Suprapubic skin (tissue), 3 donors: ENCODE measurements at regions not wholly inside any gene's neighbourhood (a gene's known extent, or its start where the extent isn't known, plus 50 kb on each side); places are given as distances from the start of the nearest gene placed in this dataset.

Source experiments
- EP300 ChIP-seq: sonication (generic); formaldehyde crosslinking; IDR thresholded peaks from one replicate; pipeline ENCODE4 v1.6.1; 2017; ENCODE audit warnings: antibody characterized with exemption
- POLR2A ChIP-seq, 2 donors: fragments of 450-650 bp; IDR thresholded peaks; one replicate each; pipeline ENCODE4 v1.6.1; 2017; ENCODE audit warnings: antibody characterized with exemption in 2 of 2, mild to moderate bottlenecking in 2 of 2, moderate library complexity in 2 of 2
- TF ChIP-seq, protein P1 (sequence below), 2 donors: fragments of 200-600 bp in 1 of 2; fragments of 450-650 bp in 1 of 2; sonication (generic) in 1 of 2; IDR thresholded peaks; one replicate each; pipeline ENCODE4 v1.5.1; 2016 to 2019; ENCODE audit warnings: antibody characterized with exemption in 2 of 2, mild to moderate bottlenecking in 1 of 2, moderate library complexity in 1 of 2

DNA sequence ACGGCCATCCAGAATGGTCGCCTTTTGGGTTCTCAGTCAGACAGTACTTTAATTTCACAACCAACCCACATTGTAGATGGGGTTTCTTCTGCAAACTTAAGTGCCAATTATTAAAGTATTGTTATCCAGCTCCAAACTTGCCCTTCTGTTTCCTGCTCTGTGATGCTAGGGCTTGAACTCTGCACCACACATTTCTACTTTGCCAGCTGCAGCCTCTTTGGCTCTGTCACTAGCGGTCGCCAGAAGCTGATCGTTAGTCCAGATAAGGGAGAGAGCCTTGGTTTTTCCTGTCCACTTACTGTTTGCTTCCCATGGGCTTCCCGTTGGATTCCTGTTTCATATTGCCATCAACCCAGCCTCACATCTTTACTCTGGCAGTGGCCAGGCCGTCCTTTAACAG is 196.6 kb downstream of the ASB9 start:
- TF ChIP-seq, protein P1, sequence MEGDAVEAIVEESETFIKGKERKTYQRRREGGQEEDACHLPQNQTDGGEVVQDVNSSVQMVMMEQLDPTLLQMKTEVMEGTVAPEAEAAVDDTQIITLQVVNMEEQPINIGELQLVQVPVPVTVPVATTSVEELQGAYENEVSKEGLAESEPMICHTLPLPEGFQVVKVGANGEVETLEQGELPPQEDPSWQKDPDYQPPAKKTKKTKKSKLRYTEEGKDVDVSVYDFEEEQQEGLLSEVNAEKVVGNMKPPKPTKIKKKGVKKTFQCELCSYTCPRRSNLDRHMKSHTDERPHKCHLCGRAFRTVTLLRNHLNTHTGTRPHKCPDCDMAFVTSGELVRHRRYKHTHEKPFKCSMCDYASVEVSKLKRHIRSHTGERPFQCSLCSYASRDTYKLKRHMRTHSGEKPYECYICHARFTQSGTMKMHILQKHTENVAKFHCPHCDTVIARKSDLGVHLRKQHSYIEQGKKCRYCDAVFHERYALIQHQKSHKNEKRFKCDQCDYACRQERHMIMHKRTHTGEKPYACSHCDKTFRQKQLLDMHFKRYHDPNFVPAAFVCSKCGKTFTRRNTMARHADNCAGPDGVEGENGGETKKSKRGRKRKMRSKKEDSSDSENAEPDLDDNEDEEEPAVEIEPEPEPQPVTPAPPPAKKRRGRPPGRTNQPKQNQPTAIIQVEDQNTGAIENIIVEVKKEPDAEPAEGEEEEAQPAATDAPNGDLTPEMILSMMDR (IDR thresholded peaks at IDR 0.05): no peak
- TF ChIP-seq POLR2A (IDR thresholded peaks at IDR 0.05) (no peak), EP300 (no peak)
